SKM-1 (cell line): ENCODE measurements at regions not wholly inside any gene's neighbourhood (a gene's known extent, or its start where the extent isn't known, plus 50 kb on each side); places are given as distances from the start of the nearest gene placed in this dataset.

Experiments used
- DNase-seq: peaks from one replicate; lab custom pipeline; 2025; ENCODE audit not compliant: unreplicated experiment; lab: John Stamatoyannopoulos, UW

DNA sequence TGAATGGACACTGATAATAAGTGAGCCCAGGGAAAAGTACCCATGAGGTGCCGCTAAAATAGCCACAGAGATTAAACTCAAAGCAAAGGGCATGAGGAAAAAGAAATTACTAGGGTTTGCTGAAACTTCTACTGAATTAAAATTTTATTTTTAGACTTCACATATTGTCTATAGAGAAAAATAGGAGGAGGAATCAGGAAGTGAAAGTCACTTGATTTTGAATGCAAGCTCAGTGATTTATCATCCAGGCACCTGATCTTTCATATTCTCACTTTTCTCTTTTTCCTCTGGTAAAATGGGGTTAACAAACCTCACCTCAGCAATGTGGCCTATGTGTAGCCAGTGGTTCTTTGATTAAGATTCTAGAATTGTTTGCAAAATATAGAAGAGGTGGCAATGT, 479.8 kb downstream of the BCL11B start:
- DNase-seq, result no peak

DNA sequence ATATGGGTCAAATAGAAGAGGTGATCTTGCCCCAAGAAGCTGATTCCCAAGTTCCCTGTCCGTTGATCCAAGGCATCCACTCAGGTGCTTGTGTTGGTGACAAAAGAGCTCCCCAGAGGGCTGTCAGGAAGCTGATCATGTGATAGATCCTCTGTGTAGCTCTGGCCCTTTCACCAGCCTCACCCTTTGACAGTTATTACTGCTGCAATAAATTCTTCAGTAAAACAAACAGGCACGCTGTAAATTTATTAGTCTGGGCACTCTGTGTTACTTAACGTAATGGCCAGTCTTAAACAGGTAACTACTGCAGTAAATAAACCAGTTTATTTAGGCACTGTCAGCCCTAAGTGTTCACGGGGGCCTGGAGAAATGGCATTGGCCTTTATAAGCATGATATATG, 473.9 kb downstream of the BCL11B start:
- no peak for DNase-seq

DNA sequence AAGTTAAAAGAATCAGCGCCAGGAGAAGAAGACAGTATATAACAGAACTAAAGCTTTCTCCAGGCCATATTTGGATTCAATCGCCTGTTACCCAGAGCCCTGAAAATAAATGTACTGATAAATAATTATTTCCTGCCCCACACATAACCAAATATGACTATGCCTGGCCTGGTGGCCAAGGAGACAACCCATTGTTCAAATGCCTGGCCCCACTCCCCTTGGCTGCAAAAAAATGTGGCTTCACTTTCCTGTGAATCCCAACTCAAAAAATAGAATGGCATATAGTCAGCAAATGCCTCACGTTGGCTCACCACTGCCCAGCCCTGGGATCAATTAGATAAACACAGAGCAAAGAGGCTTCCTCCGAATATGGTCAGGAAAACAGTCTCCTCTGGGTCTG, 472.1 kb downstream of the BCL11B start:
- DNase-seq, result no peak

DNA sequence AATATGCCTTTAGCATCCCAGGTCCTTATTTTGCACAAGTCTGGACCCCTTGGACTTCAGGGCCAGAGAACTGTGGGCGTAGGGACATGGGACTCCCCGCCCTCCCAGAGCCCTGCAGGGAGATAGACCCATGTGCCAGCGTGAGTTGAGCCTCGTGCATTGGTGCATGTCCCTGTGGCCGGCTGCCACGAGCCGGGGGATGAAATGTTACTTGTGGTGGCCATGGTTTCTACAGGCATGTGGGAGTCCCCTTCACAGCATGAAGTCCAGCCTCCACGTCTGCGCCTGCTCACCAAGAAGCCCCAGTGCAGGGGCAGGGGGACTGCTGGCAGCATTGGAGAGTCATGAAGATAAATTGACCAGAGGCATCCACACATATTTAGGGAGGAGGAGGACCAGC, 470.0 kb downstream of the BCL11B start:
- DNase-seq, result no peak

DNA sequence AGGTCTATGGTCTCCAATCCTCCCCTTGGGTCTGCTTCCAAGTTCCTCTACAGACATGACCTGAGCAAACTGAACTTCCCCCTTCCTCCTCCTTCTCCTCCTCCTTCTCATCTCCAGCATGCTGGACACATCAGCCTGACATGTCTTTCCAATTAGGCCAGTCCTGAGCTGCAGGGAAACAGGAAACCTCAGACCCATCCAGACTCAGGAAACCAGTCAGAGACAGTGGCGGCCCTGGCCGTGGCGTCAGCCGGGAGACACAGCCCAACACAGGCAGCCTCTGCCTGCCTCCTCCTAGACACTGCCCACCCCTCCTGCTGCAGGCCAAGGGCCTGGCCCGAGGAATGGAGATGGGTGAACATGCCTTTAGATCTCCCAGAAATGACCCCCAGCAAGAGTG, 468.8 kb downstream of the BCL11B start:
- no peak for DNase-seq

DNA sequence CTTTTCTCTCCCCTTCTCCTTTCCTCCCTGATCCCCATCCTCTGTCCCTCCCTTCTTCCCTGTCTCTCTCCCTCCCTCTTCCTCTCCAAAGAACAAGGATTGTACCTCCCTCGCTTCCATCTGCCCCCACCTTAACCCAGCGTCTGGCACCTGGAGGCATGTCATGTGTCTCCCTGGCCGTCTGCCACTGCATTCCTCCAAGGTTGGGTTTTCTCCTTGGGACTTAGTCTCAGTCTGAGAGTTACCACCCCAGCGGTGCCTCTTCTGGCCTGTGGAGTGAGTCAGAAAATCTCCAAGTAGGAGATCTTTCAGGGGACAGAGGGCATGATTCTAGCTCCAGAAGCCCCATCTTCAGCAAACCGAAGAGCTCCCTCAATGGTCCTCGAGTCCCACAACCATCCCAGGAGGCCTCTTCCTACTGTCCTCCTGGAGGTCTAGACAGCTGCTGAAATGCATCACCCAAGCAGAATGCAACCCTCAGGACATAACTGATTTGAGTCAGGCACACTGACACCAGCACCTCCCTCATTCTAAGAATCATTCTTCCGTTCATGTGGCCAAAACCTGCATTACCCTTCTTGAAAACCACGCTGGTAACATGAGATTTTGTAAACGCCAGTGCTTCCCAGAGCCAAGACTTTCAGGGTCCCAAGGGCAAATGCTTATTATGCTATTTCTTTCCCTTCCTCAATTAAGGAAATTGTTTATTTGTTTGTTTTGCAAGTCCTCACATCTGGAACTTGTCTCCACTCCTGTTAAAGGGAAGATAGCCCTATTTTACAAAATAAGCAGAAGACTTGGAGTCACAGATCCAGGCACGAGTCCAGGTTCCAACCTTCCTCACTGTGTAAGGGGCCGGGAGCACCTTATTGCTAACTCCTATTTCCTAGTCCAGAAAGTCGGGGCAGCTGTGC, 463.2 kb downstream of the BCL11B start:
- no peak for DNase-seq

DNA sequence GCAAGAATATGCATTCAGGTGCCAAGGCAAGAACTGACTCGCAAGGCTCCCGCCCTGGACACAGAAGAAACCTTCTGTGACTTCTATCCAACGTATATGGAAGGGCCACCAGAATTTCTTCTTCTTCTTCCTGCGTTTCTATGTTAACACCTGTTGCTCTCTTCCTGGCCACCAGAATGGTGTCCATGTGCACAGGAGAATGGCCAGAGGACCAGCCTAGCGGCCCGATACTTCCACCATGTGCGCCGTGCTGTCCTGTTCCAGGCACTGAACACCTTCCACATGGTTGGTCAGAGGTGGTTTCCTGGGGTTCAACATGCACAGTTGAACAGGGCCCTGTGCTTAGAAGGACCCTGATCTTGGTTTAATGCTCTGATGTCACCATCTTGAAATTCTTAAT, 455.8 kb downstream of the BCL11B start:
- DNase-seq, result no peak

DNA sequence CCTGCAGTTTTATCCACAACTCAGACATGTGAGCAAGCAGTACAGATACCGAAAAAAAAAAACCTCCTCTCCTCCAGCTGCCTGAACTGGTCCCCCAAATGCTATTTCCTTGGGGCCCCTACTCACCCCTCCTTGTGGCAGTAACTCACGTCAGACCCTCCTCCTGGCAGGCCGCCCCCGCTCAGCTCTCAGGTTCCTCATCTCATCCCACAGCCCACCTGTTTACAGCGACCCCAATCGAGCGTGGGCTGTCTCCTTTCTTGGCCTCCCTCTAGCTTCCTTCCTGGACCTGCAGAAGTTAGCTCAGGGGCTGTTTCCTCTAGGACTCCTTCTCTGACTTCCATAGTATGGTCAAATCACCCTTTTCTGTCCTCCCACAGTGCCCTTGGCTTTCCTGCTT, 455.3 kb downstream of the BCL11B start:
- no peak for DNase-seq

DNA sequence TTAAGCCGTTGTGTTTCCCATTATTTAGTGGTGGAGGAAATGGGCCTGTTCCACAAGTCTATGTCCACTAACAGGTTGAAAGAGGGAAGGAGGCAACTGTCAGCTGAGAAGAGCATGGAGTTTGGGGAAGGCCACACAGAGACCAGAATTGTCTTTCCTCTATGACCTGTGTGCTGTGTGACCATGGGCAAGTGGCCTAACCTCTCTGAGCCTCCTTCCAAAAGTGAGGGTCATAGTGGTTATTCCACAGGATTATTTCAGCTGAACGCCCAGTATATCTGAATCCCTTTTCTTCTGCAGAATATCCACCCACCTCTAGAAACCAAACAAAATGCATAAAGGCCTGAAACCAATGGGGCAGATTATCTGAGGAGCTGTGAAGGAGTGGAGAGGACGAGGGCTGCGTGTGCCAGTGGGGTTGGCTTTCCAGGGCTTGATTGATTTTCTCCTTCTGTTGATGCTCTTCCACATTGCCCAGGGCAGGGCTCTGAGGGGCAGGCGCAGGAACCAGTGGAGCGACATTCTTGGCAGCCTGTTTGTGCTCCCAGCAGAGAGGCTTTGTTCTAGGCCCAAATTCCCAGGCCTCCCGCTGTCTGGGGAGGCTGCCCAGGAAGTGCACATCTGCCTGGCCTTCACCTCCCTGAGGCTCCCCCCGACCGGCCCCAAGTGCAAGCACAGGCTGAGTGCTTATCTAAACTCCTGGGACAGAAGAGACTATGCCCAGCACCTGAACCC, 452.7 kb downstream of the BCL11B start:
- no peak for DNase-seq

DNA sequence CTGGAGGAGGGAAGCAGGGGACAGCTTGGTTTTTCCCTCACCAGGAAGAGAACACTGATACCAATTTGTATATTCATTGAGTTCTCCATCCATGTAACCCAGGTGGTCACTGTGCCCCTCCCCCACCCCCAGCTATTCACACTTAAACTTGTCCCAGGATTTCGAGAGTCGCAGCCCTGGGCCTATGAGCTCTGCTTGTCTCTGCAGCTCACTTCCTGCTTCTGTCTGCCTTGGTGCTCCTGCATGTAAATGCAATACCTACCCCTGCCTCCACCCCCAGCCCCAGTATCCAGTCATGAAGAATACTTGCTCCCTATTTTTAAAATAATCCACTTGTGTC, 452.2 kb downstream of the BCL11B start:
- no peak for DNase-seq

DNA sequence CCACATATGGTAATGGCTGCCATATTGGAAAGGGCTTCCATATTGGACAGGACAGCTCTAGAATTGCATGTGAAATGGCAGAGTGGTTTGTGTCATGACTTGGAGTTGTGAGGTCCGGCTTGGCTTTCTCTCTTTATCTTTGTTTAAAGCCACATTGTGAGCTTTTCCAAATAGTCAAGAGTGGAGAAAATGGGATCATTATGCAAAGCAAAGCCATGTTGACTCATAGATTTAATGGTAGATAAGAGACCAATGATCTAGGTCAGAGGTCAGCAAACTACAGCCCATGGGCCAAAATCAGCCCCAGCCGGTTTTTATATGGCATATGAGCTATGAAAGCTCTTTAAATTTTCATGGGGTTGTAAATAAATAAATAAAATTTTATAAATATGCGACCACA, 449.1 kb downstream of the BCL11B start:
- no peak for DNase-seq

DNA sequence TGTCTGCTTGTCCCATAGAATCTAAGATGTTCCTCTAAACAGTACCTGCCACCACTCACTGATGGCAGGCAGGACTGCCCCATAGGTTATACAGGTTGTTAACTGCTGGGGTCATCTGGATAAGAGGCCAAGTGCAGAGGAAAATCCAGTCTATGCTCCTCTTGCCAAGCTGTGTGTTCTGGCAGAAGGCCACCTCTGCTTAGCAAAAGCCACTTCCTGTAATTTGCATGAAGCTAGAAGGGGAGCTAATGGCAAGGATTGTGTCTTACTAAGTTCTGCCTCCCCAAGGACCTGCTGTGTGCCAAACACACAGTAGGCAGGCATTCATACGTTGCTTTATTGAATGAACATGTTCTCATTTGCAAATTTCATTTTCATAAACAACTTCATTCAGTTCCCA, 445.4 kb downstream of the BCL11B start:
- DNase-seq, result no peak

DNA sequence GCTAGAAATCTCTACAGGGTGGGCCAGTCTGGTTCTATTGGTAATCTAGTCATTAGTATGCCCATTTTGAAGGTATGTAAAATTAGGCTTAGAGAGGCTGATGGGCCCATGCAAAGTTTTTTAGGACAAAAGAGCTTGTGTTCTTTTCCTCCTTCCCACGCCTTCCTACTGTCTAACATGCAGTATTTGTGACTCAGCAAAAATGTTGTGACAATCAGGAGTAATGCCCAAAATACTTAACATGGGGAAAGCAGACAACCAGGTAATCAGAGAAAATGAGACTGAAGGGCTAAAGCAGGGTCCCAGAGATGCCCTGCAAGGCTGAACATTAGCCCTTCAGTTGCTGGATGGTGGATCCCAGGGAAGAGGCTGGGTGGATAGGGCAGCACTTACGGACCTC, 437.9 kb downstream of the BCL11B start:
- DNase-seq, result no peak

DNA sequence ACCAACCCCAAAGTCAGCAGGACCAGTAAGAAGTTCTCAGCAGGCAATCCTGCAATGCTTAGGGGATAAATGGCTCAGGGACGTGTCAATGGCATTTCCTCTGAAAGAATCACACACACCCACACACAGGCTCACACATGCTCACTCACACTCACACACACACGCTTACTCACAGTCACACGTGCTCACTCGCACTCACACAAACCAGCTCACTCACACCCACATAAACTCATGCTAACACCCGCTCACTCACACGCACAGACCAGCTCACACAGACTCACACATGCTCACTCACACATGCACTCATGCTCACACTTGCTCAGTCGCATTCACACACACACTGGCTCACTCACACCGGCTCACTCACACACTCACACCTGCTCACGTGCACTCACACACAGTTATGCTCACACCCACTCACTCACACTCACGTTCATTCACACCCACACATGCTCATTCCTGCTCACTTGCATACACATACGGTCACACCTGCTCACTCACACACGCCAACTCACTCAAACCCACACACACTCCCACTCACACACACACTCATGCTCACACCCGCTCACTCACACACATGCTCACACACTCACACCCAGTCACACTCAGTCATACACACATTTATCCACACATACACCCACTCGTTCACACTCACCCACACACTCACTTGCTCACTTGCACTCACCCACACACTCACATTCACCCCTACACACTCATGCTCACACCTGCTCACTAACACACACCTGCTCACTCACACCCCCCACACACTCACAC, 436.8 kb downstream of the BCL11B start:
- no peak for DNase-seq

DNA sequence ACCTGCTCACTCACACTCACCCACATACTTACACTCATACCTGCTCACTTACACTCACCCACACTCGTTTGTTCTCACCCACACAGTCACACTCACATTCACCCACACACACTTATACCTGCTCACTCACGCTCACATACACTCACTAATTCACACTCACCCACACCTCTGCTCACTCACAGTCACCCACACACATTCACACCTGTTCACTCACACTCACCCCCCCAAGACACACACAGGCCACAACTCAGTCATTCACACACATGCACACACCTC, 436.2 kb downstream of the BCL11B start:
- DNase-seq, result no peak

DNA sequence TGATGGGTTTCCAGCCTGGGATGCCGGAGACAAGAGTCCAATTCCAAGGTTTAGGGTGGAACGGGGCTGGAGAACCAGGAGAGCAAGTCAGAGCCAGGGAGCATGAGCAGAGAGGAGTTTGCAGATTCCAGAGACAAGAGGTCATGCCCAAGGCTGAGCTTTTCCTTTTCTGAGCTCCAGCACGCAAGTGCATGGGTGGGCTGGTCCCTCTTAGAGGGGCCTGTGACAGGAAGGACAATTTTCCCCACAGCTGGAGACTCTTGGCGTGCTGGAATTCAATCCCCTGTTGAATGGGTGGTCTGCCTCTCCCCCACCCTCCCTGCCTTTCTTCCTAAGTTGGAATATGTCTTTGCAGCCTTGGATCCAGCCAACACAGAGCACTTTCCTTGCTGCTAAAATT, 431.9 kb downstream of the BCL11B start:
- no peak for DNase-seq

DNA sequence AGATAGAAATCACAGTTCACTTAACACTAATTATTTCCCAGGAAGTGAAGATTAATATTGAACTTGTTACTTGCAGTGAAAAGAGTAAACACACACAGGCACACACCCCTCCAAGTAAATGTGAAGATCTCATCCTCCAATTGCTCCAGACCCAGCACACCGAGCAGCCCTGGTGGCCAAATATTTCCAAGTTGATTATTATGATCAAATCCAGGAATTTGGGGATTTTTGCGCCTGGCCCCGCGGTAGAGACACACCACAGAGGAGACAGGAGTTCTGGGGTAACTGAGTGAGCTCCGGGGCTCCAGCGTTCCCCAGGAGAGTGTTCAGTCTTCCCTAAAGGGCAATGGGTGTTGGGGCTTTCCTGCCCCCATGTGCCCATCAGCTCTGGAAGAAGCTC, 431.5 kb downstream of the BCL11B start:
- no peak for DNase-seq

DNA sequence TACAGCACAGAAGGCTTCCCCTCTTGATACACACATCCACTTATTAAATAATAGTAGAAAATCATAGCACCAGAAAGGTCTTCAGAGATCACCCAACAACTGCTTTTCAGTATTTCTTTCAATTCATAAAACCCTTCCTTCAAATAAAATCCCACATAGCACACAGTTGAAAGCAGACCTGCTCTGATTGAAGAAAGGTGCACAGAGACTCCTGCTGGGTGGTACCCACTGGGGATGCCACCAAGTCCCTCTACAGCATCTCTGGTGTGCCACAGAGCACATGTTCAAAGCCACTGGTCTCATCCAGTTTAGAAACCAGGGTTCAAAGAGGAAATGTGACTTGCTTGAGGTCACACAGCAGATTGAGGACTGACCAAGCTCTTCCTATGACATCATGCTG, 427.5 kb downstream of the BCL11B start:
- DNase-seq, result no peak

DNA sequence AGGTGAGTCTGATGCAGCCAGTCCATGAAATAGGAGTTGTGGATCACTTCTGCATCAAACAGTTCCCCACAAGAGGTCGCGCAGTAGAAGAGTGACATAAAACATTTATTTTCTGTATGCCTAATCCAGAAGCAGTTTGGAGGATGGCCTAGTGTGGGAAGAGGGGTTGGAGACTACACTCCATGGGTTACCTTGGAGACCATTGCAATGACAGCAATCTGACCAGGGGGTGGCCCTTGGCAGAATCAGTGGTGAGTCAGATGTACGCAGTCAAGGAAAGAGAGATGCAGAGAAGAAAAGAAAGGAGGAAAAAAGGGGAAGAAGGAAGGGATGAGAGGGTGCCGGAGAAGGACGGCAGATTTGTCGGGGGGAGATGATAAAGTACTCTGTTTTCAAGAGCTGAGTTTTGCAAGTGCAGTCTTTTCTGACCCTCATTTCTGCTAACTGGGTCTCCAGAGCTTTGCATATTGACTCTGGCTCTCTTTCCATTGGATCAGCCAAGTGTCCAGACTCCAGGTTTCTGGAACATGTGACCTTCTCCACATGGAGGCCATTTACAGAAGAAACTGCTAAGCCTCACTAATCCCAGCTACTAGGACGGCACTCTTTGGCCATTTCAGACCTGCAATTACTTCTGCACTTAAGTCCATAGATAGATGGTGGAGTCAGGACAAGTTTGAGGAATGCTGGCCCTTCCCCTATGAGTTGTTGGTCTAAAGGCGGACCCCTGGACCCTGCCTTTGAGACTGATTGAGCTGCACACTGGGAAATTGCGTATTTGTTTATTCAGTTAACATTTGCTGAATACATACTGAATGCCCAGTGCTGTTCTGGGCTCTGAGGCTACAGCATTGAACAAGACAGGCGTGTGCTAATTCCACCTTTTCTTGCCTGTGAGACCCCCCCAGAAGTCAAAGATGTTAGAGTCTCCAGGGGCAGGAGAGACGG, 424.2 kb downstream of the BCL11B start:
- no peak for DNase-seq

DNA sequence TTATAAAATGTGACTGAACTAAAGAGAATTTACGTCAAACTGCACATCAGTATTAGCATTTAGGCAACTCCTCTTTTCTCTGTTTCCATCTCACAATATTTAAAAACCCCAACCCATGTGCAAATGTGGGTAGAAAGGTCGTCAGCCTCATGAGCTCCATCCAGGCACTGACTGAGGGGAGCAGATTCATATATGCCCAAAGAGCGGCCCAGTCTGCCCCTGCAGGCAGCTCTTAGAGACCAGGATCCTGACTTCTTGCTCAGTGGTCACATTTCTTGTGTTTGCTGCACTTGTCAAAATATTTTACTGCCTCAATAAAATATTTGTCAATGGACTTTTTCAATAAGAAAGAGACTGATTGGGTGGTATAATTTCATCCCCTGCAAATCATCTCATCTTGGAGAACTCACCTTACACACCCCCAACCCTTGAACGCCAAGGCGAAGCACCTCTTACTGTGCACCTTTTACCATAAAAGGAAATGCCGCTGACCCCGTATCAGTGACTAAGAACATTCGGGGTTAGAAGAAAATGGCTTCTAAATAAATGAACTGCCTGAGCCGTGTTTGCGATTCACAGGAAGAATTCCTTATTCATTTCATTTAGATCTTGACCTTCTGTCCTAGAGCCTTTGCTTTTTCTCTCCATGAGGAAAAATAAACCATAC, 418.8 kb downstream of the BCL11B start:
- no peak for DNase-seq
